Brain microvascular endothelial cell (primary cell): ENCODE measurements at regions not wholly inside any gene's neighbourhood (a gene's known extent, or its start where the extent isn't known, plus 50 kb on each side); places are given as distances from the start of the nearest gene placed in this dataset.
"Not testable (repeated sequence)": the region's sequence is repeated elsewhere in the genome, so short reads cannot be mapped to it uniquely, and the experiment has no call there.

ENCODE experiments used
- DNase-seq: peaks from one replicate; pipeline ENCODE4 v3.0.0-alpha.2; 2020
- H3K27ac ChIP-seq: fragments of 250-450 bp; sonication (Bioruptor Pico); 2 replicates; pipeline ENCODE4 v1.5.1; 2020; ENCODE audit warnings: mild to moderate bottlenecking, moderate library complexity
- H3K27me3 ChIP-seq: fragments of 250-450 bp; sonication (Bioruptor Pico); replicated peaks from 2 replicates; pipeline ENCODE4 v1.5.1; 2020; ENCODE audit warnings: mild to moderate bottlenecking
- H3K36me3 ChIP-seq: fragments of 250-450 bp; sonication (Bioruptor Pico); replicated peaks from 2 replicates; pipeline ENCODE4 v1.5.1; 2020; ENCODE audit warnings: mild to moderate bottlenecking
- H3K4me3 ChIP-seq: 2 replicates; pipeline ENCODE4 v1.5.1; 2011; ENCODE audit warnings: low read depth, mild to moderate bottlenecking, control low read depth, low read length, moderate library complexity
- in situ Hi-C: cut with HindIII; loops from 2 replicates; pipeline ENCODE4 v1.10.0; 2017; ENCODE audit warnings: low sequenced_read_pairs, low pct_ligation_motif_present
- TF ChIP-seq, protein P1 (sequence below): IDR thresholded peaks from 2 replicates; pipeline ENCODE4 v1.5.1; 2011; ENCODE audit warnings: low read depth, mild to moderate bottlenecking, moderate library complexity, low read length, control low read depth, inconsistent platforms; ENCODE audit errors: missing control alignments

DNA sequence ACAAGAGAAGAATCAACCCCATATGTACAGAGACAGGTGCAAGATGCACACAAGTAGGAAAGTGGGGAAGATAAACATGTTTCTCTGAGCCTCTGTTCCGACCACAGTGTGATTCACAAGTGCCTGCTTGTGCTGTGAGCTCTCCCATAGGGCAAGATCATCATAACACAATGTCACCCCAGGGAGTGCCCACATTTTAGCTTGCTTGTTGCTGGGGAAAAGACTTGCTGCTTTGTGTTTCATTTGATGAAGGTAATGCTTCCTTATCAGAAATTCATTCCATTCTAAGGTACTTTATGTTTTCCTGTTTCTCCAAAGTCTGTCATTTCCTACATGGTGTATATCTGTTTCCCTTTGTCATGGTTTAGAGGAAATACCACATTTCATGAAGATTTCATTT is 304.5 kb upstream of the DIPK2B start:
- TF ChIP-seq, protein P1, sequence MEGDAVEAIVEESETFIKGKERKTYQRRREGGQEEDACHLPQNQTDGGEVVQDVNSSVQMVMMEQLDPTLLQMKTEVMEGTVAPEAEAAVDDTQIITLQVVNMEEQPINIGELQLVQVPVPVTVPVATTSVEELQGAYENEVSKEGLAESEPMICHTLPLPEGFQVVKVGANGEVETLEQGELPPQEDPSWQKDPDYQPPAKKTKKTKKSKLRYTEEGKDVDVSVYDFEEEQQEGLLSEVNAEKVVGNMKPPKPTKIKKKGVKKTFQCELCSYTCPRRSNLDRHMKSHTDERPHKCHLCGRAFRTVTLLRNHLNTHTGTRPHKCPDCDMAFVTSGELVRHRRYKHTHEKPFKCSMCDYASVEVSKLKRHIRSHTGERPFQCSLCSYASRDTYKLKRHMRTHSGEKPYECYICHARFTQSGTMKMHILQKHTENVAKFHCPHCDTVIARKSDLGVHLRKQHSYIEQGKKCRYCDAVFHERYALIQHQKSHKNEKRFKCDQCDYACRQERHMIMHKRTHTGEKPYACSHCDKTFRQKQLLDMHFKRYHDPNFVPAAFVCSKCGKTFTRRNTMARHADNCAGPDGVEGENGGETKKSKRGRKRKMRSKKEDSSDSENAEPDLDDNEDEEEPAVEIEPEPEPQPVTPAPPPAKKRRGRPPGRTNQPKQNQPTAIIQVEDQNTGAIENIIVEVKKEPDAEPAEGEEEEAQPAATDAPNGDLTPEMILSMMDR = no peak
- peak overlapping the region; percentile 64 for H3K27ac ChIP-seq
- no peaks in the 10 kb centered on the region for H3K36me3 ChIP-seq
- in situ Hi-C loops = loop anchor here (25.0 kb wide), 1 partner anchor 257 kb away; no protein-coding TSS in a partner anchor
- H3K4me3 ChIP-seq = no peak overlapping the region
- H3K27me3 ChIP-seq = no peaks in the 10 kb centered on the region
- peak; percentile 45 for DNase-seq

DNA sequence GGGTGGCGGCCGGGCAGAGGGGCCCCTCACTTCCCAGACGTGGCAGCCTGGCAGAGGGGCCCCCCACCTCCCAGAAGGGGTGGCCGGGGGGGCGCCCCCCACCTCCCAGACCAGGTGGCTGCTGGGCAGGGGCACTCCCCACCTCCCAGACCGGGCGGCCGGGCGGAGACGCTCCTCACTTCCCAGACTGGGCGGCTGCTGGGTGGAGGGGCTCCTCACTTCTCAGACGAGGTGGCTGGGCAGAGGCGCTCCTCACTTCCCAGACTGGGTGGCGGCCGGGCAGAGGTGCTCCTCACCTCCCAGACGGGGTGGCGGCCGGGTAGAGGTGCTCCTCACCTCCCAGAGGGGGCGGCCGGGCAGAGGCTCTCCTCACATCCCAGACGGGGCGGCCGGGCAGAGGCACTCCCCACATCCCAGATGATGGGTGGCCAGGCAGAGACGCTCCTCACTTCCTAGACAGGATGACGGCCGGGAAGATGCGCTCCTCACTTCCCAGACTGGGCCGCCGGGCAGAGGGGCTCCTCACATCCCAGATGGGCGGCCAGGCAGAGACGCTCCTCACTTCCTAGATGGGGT is 303.2 kb upstream of the DIPK2B start:
- not testable (repeated sequence) for H3K36me3 ChIP-seq, H3K4me3 ChIP-seq, DNase-seq, H3K27me3 ChIP-seq, H3K27ac ChIP-seq
- in situ Hi-C loops = loop anchor here (25.0 kb wide), 1 partner anchor 258 kb away; no protein-coding TSS in a partner anchor

DNA sequence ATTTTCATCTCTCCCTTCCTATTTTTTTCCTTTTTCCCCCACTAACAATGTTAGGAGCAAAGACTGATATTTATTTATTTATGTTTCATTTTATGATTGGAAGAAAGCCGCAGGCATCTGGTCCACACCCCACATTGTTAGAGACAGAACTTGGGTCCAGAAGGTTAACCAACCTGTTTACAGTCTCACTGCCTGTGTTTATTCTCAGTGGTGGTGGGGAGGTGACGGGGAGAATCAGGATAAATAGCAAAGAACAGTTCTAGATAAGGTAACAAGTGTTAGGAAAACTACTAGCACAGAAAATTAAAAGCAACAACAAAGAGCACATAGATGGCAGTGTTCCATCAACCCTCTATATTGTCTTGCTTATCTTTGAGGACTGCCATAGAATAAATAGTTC is 301.7 kb upstream of the DIPK2B start:
- Histone ChIP-seq H3K27me3 (no peaks in the 10 kb centered on the region), H3K36me3 (no peaks in the 10 kb centered on the region), H3K27ac (no peak overlapping the region), H3K4me3 (no peak overlapping the region)
- in situ Hi-C loops = loop anchor here (25.0 kb wide), 1 partner anchor 260 kb away; no protein-coding TSS in a partner anchor
- DNase-seq = no peak
- TF ChIP-seq, protein P1 = no peak

GRCh38 chrX:45497290-45497689 is 296.6 kb upstream of the DIPK2B start:
- no peaks in the 10 kb centered on the region for H3K36me3 ChIP-seq
- no peak for DNase-seq
- no peak overlapping the region for H3K4me3 ChIP-seq
- TF ChIP-seq, protein P1 = no peak
- in situ Hi-C loops = no loop called here
- H3K27me3 ChIP-seq = no peaks in the 10 kb centered on the region
- H3K27ac ChIP-seq = no peak overlapping the region

DNA sequence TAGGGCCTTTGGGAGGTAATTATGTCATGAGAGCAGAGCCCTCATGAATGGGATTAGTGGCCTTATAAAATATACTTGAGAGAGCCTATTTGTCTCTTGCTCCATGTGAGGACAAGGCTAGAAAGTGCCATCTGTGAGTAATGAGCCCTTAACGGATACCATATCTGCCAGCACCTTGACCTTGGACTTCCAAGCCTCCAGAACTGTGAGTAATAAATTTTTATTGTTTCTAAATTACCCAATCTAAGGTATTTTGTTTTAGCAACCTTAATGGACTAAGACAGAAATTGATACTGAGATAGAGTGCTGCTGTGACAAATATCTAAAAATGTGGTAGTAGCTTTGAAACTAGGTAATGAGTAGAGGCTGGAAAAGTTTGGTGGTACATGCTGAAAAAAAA is 285.0 kb upstream of the DIPK2B start:
- in situ Hi-C loops = no loop called here
- DNase-seq = no peak
- no peaks in the 10 kb centered on the region for H3K36me3 ChIP-seq
- no peak overlapping the region for H3K4me3 ChIP-seq
- H3K27ac ChIP-seq = no peak overlapping the region
- TF ChIP-seq, protein P1 = no peak
- no peaks in the 10 kb centered on the region for H3K27me3 ChIP-seq

DNA sequence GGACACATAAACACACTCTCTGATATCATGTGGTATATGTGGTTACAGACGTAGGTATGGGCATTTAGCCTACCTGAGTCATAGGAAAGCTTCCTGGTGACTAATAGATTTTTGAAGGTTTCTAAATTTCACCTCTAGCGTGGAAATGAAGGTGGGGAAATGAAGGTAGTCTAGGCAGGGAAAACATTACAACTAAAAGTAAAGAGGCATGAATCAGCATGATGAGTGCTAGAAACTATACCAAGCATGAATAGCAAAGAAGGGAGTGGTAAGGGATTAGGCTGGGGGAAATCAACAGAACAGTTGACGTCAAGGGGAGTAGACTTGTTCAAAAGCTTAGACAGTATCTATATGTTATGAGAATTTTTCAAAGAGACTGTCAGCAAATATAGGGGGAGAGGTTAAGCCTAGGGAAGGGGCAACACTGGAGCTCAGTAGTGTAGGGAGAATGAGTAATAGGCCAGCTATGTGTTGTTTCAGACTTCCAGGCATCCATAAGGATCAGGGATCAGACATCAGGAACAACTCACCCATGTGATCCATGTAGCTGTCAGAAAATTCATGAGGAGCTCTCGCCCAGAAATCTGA is 279.3 kb upstream of the DIPK2B start:
- Histone ChIP-seq H3K27me3 (no peaks in the 10 kb centered on the region), H3K36me3 (no peaks in the 10 kb centered on the region), H3K27ac (peak overlapping the region; percentile 91), H3K4me3 (no peak overlapping the region)
- TF ChIP-seq, protein P1 = no peak
- in situ Hi-C loops = no loop called here
- DNase-seq = peak; percentile 68
